ENCODE measurements at regions not wholly inside any gene's neighbourhood (a gene's known extent, or its start where the extent isn't known, plus 50 kb on each side); places are given as distances from the start of the nearest gene placed in this dataset.

- TF ChIP-seq CTCF (IDR thresholded peaks at IDR 0.05) (no peak), POLR2A (IDR thresholded peaks at IDR 0.05; ENCODE audit: low read depth) (no peak)
Observed at GRCh38 chr6:22146678-22146930, 150.2 kb downstream of the PRL start.

All from esophagus muscularis mucosa (tissue), 3 donors.